IPS-NIHi11 (cell line): ENCODE measurements at regions not wholly inside any gene's neighbourhood (a gene's known extent, or its start where the extent isn't known, plus 50 kb on each side); places are given as distances from the start of the nearest gene placed in this dataset.
"Not testable (repeated sequence)": the region's sequence is repeated elsewhere in the genome, so short reads cannot be mapped to it uniquely, and the experiment has no call there.

Experiments used
- DNase-seq: peaks from one replicate; pipeline ENCODE4 v3.0.0; 2012; ENCODE audit warnings: mixed read lengths, low spot score

- no peak for DNase-seq
These were observed 79.0 kb upstream of the CDH7 start for GRCh38 chr18:65671621-65672415.

DNA sequence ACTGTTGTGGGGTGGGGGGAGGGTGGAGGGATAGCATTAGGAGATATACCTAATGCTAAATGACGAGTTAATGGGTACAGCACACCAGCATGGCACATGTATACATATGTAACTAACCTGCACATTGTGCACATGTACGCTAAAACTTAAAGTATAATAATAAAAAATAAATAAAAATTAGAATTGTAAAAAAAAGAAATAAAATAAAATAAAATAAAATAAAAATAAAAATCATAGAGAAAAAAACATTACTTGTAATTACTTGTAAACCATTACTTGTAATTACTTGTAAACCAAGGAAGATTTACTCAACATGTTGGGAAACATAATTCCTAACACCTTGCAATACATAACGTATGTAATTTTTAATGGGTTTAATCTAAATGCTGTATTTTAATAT lies 80.7 kb upstream of the CDH7 start:
- DNase-seq = not testable (repeated sequence)

DNA sequence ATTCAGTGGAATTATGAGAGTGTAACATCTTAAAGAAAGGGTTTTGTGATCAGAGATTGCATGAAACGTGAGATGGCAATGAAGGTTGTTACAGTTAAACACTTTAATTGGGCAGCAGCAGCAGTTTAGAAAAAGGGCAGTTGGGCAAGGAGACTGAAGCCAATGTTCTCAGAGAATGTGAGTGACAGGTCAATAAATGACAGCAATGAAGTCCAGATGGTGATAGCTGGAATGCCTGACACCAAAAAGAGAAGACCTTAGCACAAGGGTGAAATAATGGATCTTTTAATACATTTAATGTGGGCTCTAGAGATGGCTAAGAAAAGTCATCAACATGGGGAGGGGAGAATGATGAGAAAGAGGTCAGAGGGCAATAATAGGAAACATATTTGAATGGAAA lies 89.4 kb upstream of the CDH7 start:
- no peak for DNase-seq

- no peak for DNase-seq
These were observed 90.9 kb upstream of the CDH7 start for GRCh38 chr18:65659912-65660311.

- no peak for DNase-seq
These were observed 91.5 kb upstream of the CDH7 start for GRCh38 chr18:65659312-65659711.

- no peak for DNase-seq
These were observed 99.6 kb upstream of the CDH7 start for GRCh38 chr18:65651192-65651591.

DNA sequence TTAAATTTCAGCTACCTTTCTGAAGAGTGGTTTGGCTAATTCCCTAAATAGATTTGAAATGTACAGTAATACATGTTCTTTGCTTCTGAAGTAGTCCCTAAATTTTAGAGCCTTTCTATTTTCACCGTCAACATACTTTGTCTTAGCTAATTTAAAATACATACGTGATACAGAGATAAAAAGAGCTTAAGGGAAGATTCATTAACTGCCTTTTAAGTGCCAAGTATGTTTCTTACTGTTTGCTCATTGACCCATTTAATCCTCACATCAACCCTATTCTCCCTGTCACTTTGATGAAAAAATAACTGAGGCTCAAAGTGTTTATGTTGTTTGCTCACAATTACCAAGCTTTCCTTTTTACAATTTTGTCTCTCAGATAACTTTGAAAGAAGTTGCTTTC lies 118.6 kb upstream of the CDH7 start:
- DNase-seq = no peak

DNA sequence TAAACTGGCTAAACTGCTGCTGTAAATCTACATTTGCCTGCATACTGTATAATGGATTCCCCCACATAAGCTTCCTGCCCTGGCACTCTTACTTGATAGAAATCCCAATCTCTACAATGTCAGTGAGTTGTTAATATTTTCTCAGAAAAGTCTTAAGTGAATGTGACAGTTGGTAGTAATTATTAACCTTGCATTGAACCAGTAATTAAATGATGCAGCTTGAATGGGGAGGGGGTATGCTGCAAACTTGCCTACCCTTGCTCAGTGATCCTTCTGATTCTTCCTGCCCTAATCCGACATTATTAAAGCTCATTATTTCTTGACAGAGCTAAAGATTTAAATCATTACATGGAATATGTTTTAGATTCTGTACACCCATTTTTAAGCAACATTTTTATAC lies 119.0 kb upstream of the CDH7 start:
- DNase-seq = no peak

DNA sequence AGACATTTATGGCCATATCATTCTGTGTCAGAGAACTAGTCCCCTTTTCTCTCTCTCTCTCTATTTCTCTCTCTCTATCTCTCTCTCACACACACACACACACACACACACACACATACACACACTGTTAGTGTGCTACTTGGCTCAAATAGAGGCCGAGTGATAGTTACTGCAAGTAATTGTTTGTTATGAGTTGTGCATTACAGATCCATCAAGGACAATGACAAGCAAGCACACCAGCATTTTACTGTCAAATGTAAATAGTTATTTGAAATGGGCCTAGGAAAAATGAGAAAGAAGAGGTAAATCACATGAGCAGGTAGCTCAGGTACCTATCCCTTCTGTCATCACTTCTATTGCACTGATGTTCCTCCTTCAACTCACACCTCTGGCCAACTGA lies 122.4 kb upstream of the CDH7 start:
- DNase-seq = no peak

GRCh38 chr18:65623676-65624075 lies 127.1 kb upstream of the CDH7 start:
- DNase-seq = no peak

GRCh38 chr18:65622436-65622835 lies 128.4 kb upstream of the CDH7 start:
- no peak for DNase-seq

- no peak for DNase-seq
These were observed 130.6 kb upstream of the CDH7 start for GRCh38 chr18:65620076-65620696.

DNA sequence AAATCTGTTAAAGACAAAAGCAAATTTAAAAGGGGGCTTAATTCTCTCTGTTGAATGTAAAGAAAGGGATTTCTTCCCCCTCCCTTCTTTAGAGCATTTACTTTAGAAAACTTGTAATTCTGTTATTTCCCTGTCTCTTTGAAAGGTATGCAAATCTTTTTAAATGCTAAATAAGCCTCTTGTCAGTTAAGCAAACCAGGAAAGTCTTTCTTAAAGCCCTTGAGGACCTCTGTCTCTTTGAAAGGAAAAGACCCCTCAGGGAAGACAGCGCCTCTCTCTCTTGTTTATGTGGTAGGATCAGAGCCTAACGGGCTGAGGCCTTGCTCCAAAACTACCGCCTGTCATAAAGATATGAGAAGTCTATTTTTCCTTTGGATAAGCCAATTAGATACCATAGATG lies 139.9 kb upstream of the CDH7 start:
- peak; percentile 23 for DNase-seq

DNA sequence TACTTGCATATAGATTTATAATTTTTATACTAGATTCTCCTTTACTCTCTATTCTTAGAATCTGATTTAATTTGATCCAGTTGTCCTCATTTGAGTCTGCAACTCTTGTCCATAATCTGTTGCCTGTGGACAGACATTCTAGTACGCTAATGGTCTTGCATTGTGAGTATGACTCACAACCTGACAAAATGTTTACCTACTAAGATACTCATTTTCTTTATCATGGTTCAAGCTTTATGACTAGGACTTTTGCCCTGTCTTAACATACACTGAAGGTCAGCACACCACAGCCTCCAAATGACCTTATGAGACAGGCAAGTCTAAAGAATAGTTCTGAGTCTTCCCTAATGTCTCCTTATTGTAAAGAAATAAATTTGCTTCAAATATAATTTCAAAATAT lies 142.3 kb upstream of the CDH7 start:
- no peak for DNase-seq

GRCh38 chr18:65607161-65607560 lies 143.7 kb upstream of the CDH7 start:
- no peak for DNase-seq

GRCh38 chr18:65606551-65607130 lies 144.2 kb upstream of the CDH7 start:
- DNase-seq = no peak

DNA sequence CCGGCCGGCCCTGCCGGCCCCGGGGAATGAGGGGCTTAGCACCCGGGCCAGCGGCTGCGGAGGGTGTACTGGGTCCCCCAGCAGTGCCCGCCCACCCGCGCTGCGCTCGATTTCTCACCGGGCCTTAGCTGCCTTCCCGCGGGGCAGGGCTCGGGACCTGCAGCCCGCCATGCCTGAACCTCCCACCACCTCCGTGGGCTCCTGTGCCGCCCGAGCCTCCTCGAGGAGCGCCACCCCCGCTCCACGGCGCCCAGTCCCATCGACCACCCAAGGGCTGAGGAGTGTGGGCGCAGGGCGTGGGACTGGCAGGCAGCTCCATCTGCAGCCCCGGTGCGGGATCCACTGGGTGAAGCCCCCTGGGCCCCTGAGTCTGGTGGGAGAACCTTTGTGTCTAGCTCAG lies 145.5 kb upstream of the CDH7 start:
- not testable (repeated sequence) for DNase-seq

DNA sequence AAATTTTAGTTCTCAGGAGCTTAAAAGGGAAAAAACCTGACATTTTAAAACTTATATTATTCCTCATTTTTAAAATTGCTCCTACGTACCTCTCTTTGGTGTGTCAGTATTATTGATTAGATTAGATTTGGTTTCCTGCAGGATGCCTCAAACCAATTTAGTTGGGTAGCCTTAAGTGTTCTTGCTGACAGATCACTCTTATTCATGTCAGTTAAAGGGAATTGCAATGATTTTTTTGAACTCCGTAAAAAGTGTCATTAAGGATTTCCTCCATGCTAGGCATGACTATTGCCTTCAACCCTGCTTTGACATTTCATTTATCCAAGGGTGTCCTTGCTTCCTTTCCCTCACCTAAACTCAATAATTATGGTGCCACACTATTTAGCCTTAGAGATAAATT lies 149.0 kb upstream of the CDH7 start:
- no peak for DNase-seq

GRCh38 chr18:65592435-65592834 lies 158.4 kb upstream of the CDH7 start:
- DNase-seq = no peak

DNA sequence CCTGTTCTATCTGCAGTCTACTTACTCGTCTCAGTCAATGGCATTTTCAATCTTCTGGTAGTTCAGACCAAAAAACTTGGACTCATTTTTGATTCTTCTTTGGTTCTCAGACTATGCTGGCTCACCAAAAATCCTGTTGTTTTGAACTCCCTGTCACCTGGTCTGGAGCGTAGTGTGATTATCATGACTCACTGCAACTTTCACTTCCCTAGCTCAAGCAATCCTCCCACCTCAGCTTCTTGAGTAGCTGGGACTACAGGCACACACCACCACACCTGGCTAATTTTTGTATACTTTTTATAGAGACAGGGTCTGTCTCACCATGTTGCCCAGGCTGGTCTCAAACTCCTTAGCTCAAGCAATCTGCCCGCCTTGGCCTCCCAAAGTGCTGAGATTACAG lies 163.3 kb upstream of the CDH7 start:
- DNase-seq = no peak

GRCh38 chr18:65582094-65582493 lies 168.7 kb upstream of the CDH7 start:
- DNase-seq = not testable (repeated sequence)

- no peak for DNase-seq
These were observed 181.9 kb upstream of the CDH7 start for GRCh38 chr18:65568866-65569265.

DNA sequence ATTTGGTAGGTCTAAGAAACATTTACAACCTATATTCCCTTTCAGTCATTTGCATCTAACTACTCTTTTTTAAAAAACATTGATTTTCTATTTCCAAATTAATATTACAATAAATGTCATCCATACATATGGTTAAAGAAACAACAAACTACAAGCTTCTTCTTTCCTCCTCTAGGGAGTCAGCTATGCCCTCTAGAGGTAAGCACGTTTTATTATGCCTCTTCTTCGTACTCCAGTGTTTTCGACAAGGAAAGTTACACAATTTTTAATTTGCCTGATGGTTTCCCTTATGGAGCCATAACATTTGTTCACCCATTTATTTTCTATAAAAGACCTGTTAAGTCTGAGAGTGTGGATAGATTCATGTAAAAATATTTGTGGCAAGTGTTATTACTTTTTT lies 183.4 kb upstream of the CDH7 start:
- DNase-seq = peak; percentile 26

GRCh38 chr18:65548316-65548715 lies 202.5 kb upstream of the CDH7 start:
- DNase-seq = no peak
